ENCODE measurements at regions not wholly inside any gene's neighbourhood (a gene's known extent, or its start where the extent isn't known, plus 50 kb on each side); places are given as distances from the start of the nearest gene placed in this dataset.
"Not testable (repeated sequence)": the region's sequence is repeated elsewhere in the genome, so short reads cannot be mapped to it uniquely, and the experiment has no call there.

- TF ChIP-seq, protein P1, sequence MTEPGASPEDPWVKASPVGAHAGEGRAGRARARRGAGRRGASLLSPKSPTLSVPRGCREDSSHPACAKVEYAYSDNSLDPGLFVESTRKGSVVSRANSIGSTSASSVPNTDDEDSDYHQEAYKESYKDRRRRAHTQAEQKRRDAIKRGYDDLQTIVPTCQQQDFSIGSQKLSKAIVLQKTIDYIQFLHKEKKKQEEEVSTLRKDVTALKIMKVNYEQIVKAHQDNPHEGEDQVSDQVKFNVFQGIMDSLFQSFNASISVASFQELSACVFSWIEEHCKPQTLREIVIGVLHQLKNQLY (CRISPR knock-in tag; conservative IDR thresholded peaks at IDR 0.05) = not testable (repeated sequence)
- TF ChIP-seq COPS2 (conservative IDR thresholded peaks at IDR 0.05); HIVEP1 (CRISPR knock-in tag; IDR thresholded peaks at IDR 0.05); MYBL2 (IDR thresholded peaks at IDR 0.05; ENCODE audit: low read depth); MYBL2 (CRISPR knock-in tag; IDR thresholded peaks at IDR 0.05; ENCODE audit: borderline replicate concordance); CXXC5 (CRISPR knock-in tag; IDR thresholded peaks at IDR 0.05); GATA2 (CRISPR knock-in tag; IDR thresholded peaks at IDR 0.05); PHF8 (IDR thresholded peaks at IDR 0.05; ENCODE audit: borderline replicate concordance, low read length); CBX1 (IDR thresholded peaks at IDR 0.05; ENCODE audit: low read depth); FOXA3 (CRISPR knock-in tag; conservative IDR thresholded peaks at IDR 0.05 in 1 of 2, IDR thresholded peaks at IDR 0.05 in 1 of 2); HDAC2 (IDR thresholded peaks at IDR 0.05); SMARCC2 (IDR thresholded peaks at IDR 0.05; ENCODE audit: low read depth): not testable (repeated sequence)
- TF ChIP-seq, protein P2, sequence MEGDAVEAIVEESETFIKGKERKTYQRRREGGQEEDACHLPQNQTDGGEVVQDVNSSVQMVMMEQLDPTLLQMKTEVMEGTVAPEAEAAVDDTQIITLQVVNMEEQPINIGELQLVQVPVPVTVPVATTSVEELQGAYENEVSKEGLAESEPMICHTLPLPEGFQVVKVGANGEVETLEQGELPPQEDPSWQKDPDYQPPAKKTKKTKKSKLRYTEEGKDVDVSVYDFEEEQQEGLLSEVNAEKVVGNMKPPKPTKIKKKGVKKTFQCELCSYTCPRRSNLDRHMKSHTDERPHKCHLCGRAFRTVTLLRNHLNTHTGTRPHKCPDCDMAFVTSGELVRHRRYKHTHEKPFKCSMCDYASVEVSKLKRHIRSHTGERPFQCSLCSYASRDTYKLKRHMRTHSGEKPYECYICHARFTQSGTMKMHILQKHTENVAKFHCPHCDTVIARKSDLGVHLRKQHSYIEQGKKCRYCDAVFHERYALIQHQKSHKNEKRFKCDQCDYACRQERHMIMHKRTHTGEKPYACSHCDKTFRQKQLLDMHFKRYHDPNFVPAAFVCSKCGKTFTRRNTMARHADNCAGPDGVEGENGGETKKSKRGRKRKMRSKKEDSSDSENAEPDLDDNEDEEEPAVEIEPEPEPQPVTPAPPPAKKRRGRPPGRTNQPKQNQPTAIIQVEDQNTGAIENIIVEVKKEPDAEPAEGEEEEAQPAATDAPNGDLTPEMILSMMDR (IDR thresholded peaks at IDR 0.05 in 2 of 3, conservative IDR thresholded peaks at IDR 0.05 in 1 of 3; ENCODE audit: insufficient read depth in 2 of 3, low read depth in 1 of 3, low read length in 3 of 3) = not testable (repeated sequence)
Observed at GRCh38 chr22:12613907-12614306, 2914.1 kb upstream of the OR11H1 start.
